ENCODE measurements at regions not wholly inside any gene's neighbourhood (a gene's known extent, or its start where the extent isn't known, plus 50 kb on each side); places are given as distances from the start of the nearest gene placed in this dataset.

GRCh38 chr3:30181581-30181980 lies 424.8 kb upstream of the TGFBR2 start:
- no peak for TF ChIP-seq POLR2AphosphoS5 (IDR thresholded peaks at IDR 0.05; ENCODE audit: insufficient read depth in 1 of 2, low read depth in 1 of 2)
- no peak for TF ChIP-seq CTCF (IDR thresholded peaks at IDR 0.05)
